Activated B cell treated with CpG ODN at 0.5 μM for 24 hours (primary cell): ENCODE measurements at regions not wholly inside any gene's neighbourhood (a gene's known extent, or its start where the extent isn't known, plus 50 kb on each side); places are given as distances from the start of the nearest gene placed in this dataset.

Experiments
- ATAC-seq: fragments of 200-7000 bp; cut with Tn5 transposase; one replicate; pipeline ENCODE4 v1.10.0; 2021; ENCODE audit warnings: low read depth, mild to moderate bottlenecking, moderate library complexity
- CTCF ChIA-PET: fragments of 350-600 bp; sonication (Branson Sonifier 250); formaldehyde crosslinking; loops from one replicate; lab custom pipeline; 2021; ENCODE audit warnings: antibody characterized with exemption; lab: Charles Lee
- POLR2A ChIA-PET: fragments of 350-600 bp; sonication (Branson Sonifier 250); formaldehyde crosslinking; loops from one replicate; lab custom pipeline; 2021; ENCODE audit warnings: antibody characterized with exemption; lab: Charles Lee
- DNase-seq: peaks from one replicate; pipeline ENCODE4 v3.0.0; 2022
- H3K27ac Mint-ChIP-seq: one replicate; pipeline ENCODE4 v1.8.0; 2020; ENCODE audit warnings: mixed read lengths
- H3K27me3 Mint-ChIP-seq: one replicate; pipeline ENCODE4 v1.8.0; 2021; ENCODE audit warnings: mixed read lengths
- H3K36me3 Mint-ChIP-seq: one replicate; pipeline ENCODE4 v1.8.0; 2021; ENCODE audit warnings: low read depth, mixed read lengths
- H3K4me1 Mint-ChIP-seq: one replicate; pipeline ENCODE4 v1.8.0; 2021; ENCODE audit warnings: mixed read lengths
- H3K4me3 Mint-ChIP-seq: one replicate; pipeline ENCODE4 v1.8.0; 2020; ENCODE audit warnings: mild to moderate bottlenecking, mixed read lengths
- H3K9me3 Mint-ChIP-seq: one replicate; pipeline ENCODE4 v1.8.0; 2020; ENCODE audit warnings: mixed read lengths
- intact Hi-C: fragments of 100-400 bp; cut with micrococcal nuclease; formaldehyde crosslinking; loops from one replicate; pipeline ENCODE4 v1.15.1; 2024
- TF ChIP-seq, protein P1 (sequence below): fragments of 200-600 bp; IDR thresholded peaks from one replicate; pipeline ENCODE4 v1.8.0; 2022; ENCODE audit warnings: antibody characterized with exemption, mild to moderate bottlenecking

DNA sequence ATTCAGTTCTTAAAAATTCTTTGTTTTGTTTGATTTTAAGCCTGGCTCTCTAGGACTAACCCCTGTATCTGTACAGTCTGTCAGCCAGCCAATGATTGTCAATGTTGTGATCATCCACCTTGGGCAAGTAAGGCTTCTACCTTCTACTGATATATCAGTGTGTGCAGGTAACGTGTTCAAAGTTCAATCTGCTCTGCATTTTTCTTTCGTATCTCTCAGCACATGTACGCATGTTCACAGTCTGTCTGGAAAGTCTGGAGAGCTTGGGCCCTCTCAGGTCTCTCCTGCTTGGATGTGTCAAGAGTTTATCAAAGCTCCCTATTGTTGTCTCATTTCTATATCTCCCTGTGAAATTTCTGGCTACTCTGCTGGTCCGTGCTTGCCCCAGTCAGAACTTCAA lies 138.6 kb upstream of the VRK1 start:
- DNase-seq (no peak), ATAC-seq (no peak)
- TF ChIP-seq, protein P1, sequence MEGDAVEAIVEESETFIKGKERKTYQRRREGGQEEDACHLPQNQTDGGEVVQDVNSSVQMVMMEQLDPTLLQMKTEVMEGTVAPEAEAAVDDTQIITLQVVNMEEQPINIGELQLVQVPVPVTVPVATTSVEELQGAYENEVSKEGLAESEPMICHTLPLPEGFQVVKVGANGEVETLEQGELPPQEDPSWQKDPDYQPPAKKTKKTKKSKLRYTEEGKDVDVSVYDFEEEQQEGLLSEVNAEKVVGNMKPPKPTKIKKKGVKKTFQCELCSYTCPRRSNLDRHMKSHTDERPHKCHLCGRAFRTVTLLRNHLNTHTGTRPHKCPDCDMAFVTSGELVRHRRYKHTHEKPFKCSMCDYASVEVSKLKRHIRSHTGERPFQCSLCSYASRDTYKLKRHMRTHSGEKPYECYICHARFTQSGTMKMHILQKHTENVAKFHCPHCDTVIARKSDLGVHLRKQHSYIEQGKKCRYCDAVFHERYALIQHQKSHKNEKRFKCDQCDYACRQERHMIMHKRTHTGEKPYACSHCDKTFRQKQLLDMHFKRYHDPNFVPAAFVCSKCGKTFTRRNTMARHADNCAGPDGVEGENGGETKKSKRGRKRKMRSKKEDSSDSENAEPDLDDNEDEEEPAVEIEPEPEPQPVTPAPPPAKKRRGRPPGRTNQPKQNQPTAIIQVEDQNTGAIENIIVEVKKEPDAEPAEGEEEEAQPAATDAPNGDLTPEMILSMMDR, result no peak
- Mint-ChIP-seq H3K4me1 (no peaks in the 10 kb centered on the region), H3K27ac (no peak overlapping the region), H3K9me3 (peaks cover 13% of the 10 kb centered on the region), H3K4me3 (no peak overlapping the region), H3K27me3 (peaks cover 12% of the 10 kb centered on the region), H3K36me3 (no peaks in the 10 kb centered on the region)
- ChIA-PET CTCF (no interaction called here), POLR2A (no interaction called here)
- intact Hi-C loops, result no loop called here

DNA sequence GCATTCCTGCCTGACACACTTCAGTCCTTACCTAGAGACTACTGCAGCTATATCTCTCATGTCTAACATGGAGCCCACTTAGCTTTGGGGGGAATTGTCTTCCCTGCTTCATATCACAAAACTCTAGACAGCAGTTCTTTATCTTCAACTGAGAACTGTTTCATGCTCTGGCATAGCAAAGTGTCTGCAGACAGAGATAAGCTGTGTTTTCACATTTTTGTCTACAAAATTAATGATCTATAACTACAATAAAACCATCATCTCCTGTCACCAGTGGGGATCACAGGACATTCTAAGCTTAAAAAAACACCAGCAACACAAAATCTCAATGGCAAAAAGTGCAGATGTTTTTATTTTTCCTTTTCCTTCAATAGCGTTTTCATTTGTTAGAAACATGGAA lies 137.1 kb upstream of the VRK1 start:
- TF ChIP-seq, protein P1, result no peak
- no peak for DNase-seq
- Mint-ChIP-seq H3K27ac (no peak overlapping the region), H3K9me3 (peaks cover 13% of the 10 kb centered on the region), H3K4me1 (no peaks in the 10 kb centered on the region), H3K36me3 (no peaks in the 10 kb centered on the region), H3K27me3 (peaks cover 12% of the 10 kb centered on the region), H3K4me3 (no peak overlapping the region)
- ATAC-seq, result no peak
- CTCF ChIA-PET, result no interaction called here
- intact Hi-C loops, result no loop called here
- POLR2A ChIA-PET, result no interaction called here

DNA sequence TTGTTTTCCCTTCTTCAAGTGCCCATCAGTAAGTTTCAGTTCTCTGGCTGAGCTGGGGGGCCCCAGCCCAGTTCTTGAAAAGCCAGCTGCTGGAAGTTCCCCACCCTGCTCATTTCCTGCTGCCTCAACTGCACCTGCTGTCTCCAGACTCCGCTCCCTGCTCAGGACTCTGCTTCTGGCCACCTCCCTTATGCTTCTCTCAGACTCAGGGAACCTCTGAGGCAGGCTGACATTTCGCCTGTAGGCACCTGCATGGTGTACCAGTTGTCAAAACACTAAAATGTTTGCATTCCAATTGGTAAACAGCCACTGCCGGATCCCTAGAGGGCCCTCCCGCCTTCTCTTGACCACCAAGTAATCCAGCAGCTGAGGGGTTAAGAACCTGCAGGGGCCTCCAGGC lies 136.5 kb upstream of the VRK1 start:
- peaks cover 11% of the 10 kb centered on the region for H3K9me3 Mint-ChIP-seq
- TF ChIP-seq, protein P1, result no peak
- ATAC-seq (no peak), DNase-seq (no peak)
- peaks cover 12% of the 10 kb centered on the region for H3K27me3 Mint-ChIP-seq
- POLR2A ChIA-PET, result no interaction called here
- CTCF ChIA-PET, result no interaction called here
- H3K4me1 Mint-ChIP-seq, result no peaks in the 10 kb centered on the region
- H3K4me3 Mint-ChIP-seq, result no peak overlapping the region
- H3K27ac Mint-ChIP-seq, result no peak overlapping the region
- H3K36me3 Mint-ChIP-seq, result no peaks in the 10 kb centered on the region
- intact Hi-C loops, result no loop called here

DNA sequence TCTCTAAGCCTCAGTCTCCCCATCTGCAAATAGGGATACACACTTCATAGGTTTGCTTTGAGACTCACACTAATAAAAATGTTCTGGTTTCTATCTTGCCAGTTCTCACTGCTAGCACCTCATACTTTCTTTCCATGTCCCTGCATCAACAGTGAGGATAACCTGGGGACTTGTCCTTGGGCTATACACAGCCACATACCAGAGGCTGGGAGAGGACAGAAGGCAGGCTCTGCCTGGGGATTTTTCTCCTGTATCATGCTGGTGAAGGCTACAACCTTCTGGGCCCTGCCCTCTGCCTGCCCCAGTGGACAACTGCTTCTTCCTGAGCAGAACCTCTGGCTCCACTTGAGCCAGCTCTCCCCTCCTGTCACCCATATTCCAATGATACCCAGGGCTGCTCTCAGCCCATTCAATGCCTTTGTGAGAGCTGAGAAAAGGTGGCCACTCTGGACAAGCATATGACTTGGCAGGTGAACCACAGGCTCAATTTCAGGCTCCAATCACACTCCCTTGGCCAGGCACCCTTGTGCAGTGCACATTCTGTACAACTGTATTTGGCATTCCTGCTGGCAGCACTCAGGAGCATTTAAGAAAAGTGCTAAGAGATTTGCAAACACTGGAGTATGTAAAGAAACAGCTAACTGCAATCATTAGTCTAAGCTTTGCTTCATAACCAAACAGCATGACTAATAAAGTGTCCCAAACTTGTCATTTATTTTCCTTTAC lies 135.8 kb upstream of the VRK1 start:
- POLR2A ChIA-PET, result no interaction called here
- no peak overlapping the region for H3K27ac Mint-ChIP-seq

DNA sequence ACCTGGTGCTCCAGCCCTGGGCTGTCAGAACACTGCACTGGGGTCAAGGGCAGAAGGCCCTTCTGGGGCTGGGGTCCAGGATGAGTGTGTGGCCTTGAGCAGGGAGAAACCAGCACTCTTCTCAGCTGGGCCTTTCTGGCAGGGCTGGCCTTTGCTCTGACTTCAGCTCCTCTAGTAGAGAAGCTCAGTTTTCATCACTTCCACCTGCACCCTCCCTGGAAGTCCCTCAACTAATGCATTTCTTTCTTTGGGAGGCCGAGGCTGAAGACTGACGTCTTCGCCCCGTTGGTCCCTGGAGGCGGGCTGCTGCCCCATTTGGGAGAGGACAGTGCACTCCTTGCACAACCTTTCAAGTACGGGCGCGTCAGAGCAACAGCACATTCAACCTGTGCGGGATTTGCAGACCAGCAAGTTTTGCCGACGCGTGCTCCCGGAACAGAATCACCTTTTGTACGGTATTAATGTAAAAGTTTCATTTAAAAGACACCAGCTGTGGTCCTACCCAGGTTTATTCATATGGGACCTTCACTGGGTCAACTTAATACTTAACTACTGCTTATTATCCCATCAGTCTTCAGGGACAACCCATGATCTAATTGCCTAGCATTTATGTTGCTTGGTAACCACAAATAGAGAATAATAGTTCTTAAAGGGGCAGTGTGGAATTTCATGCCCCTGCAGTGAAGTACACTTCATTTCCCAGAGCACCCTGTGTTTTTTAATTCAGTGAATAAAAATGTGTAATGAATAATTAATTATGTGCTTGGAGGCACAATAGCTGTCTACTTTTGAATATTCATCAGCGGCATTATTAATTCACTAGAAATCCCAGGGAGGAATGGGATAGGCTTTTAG lies 134.8 kb upstream of the VRK1 start:
- Mint-ChIP-seq H3K27me3 (peaks cover 21% of the 10 kb centered on the region), H3K36me3 (no peaks in the 10 kb centered on the region), H3K9me3 (peaks cover 4% of the 10 kb centered on the region), H3K27ac (no peak overlapping the region), H3K4me3 (no peak overlapping the region), H3K4me1 (no peaks in the 10 kb centered on the region)
- no peak for DNase-seq
- TF ChIP-seq, protein P1, result no peak
- POLR2A ChIA-PET, result no interaction called here
- CTCF ChIA-PET, result no interaction called here
- intact Hi-C loops, result no loop called here
- ATAC-seq, result no peak

More for the DNA sequence above, 135.8 kb upstream of the VRK1 start:
- CTCF ChIA-PET, result no interaction called here
- intact Hi-C loops, result no loop called here
- Mint-ChIP-seq H3K27me3 (peaks cover 17% of the 10 kb centered on the region), H3K4me1 (no peaks in the 10 kb centered on the region), H3K36me3 (no peaks in the 10 kb centered on the region), H3K9me3 (peaks cover 6% of the 10 kb centered on the region), H3K4me3 (no peak overlapping the region)
- TF ChIP-seq, protein P1, result no peak
- no peak for DNase-seq
- no peak for ATAC-seq
